CD4-positive, alpha-beta T cell treated with Interferon alpha-2 for 1 hour (primary cell): ENCODE measurements at regions not wholly inside any gene's neighbourhood (a gene's known extent, or its start where the extent isn't known, plus 50 kb on each side); places are given as distances from the start of the nearest gene placed in this dataset.

Source experiments
- DNase-seq, 2 donors: peaks; one replicate each; pipeline ENCODE4 v3.0.0-alpha.2; 2020 to 2022

- DNase-seq: no peak
These were observed 74.6 kb downstream of the FOXD1 start for GRCh38 chr5:73373814-73374510.

DNA sequence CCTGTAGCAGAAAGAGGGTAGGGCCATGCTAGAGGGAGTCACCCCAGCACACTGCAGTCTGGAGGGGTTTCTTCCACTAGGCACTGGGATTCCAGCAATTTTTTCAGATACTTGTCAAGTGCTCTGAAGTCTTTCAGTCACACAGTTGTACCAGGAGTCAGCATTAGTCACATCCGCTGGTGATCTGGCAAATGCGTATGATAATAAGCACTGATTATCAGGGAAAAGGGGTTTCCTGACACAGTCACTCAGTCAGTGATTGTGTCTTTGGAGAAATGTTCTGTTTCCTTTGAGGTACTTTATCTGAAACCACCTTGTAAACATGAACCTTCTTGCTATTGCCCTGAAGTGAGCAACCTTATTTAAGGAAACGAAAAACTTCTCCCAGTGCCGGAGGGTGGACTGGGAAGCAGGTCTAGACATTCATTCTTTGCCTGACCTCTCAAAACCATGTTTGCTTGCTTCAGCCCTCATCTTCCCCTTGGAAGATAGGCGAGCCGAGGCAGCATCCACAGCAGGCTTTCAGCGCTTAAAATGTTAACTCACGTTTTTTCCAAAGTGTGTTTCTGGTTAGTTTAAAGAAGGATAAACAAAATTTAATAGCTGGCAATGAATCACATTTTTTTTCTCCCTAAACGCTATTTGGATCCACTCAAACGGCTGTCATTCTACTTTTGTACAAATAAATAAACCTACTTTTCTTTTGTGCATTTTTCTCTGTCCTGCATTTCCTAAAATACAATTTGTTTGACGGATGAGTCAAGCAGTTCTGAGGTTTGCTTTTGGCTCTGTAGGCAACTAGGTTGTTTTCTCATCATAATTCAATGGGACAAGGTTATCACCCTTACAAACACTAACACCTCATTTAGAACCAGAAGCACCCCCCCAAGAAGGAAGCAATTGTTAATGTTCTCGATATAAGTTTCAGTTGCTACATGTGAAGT, 77.7 kb downstream of the FOXD1 start:
- no peak for DNase-seq

GRCh38 chr5:73370095-73370494, 78.5 kb downstream of the FOXD1 start:
- no peak for DNase-seq

GRCh38 chr5:73369278-73369677, 79.3 kb downstream of the FOXD1 start:
- DNase-seq: no peak

- DNase-seq: no peak
These were observed 80.9 kb downstream of the FOXD1 start for GRCh38 chr5:73367650-73368049.

DNA sequence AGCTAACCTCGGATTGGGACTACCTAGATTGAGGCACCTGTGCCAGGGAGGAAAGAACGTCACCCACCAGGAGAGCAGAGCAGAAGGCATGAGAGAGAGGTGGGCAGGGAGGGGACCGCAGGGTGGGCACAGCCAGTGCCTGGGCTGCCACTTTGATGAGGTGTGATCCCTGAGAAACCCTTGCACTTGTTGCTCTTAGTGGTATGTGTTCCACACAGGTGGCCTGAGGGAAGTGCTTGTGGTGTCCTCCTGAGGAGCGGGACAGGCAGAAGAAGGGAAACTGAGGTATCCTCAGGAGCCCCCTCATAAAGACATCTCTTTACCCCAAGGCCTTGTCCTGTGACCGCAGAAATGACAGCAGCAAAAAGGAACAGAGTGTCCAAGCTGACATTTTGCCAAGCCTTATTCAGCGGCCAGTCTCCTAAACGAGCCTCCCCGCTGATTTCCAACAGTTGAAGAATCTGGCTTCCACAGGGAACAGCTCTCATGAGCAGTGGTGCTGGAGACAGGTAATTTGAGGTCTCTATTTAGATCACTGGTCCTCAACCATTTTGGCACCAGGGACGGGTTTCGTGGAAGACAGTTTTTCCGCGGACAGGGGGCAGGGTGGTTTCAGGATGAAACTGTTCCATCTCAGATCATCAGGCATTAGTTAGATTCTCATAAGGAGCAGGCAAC, 82.4 kb downstream of the FOXD1 start:
- DNase-seq: no peak

GRCh38 chr5:73365301-73365853, 83.2 kb downstream of the FOXD1 start:
- no peak for DNase-seq

- DNase-seq: no peak
These were observed 84.5 kb downstream of the FOXD1 start for GRCh38 chr5:73363911-73364730.

DNA sequence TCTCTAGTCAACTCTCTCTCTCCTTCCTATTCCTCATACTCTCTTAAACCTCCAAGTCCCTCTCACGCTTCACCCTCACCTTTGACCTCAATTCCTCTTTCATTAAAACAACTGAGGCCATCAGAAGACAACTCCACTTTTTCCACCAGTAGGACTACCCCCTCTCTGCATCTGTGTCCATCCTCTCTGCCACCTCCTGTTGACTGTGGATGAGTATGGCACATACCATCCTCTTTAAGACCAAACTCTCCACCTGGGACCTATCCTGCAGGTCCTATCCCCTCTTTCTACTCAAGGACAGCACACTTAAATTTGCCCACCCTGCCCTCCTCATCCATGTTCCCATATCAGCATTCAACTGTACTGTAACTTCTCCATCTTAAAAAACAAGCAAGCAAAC, 89.2 kb downstream of the FOXD1 start:
- DNase-seq: no peak

GRCh38 chr5:73358366-73358765, 90.2 kb downstream of the FOXD1 start:
- no peak for DNase-seq

DNA sequence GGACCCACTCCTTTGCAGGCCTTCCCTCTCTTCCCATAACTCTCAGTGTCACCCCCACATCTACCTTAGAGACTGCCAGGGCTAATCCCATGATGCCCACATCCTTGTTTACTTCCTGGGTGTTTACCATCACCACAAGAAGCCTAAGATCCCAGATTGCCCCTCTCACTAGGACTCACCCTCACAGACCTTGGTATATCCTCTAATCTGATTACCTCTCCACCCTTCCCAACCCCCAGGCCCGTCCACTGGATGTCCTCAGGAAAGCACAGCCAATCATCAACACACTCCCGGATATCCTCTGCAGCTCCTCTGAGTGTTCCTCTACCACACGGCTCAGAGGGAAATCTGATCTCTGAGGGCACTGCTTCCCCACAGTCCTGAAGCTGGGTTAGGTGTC, 91.0 kb downstream of the FOXD1 start:
- no peak for DNase-seq

DNA sequence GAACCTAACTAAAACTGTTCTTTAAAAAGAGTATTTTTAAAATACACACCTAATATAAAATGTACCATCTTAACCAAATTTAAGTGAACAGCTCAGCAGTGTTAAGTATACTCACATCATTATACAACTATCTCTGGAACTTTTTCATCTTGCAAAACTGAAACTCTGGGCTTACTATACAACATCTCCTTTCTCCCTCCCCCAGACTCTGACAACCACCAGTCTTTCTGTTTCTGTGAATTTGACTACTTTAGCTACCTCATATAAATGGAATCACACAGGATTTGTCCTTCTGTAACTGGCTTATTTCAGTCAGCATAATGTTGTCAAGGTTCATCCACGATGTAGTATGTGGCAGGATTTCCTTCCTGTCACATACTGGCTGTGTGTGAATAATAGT, 93.5 kb downstream of the FOXD1 start:
- DNase-seq: no peak

- no peak for DNase-seq
These were observed 94.2 kb downstream of the FOXD1 start for GRCh38 chr5:73354406-73354805.

- DNase-seq: no peak
These were observed 95.8 kb downstream of the FOXD1 start for GRCh38 chr5:73352649-73353230.

- DNase-seq: no peak
These were observed 96.3 kb downstream of the FOXD1 start for GRCh38 chr5:73352243-73352642.

DNA sequence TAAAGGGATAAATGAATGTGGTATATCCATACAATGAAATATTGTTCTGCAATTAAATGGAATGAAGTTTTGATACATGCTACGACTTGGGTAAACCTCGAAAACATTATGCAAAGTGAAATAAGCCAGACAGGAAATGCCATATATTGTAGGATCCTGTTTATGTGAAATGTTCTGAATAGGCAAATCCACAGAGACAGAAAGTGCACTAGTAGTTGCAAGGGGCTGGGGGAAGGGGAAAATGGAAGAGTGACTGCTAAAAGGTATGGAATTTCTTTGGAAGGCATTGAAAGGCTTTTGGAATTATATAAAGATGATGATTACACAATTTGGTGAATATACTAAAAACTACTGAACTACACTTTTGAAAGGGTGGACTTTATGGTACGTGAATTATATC, 97.0 kb downstream of the FOXD1 start:
- no peak for DNase-seq

- DNase-seq: no peak
These were observed 101.6 kb downstream of the FOXD1 start for GRCh38 chr5:73346878-73347408.

GRCh38 chr5:73344835-73345234, 103.7 kb downstream of the FOXD1 start:
- DNase-seq: no peak

DNA sequence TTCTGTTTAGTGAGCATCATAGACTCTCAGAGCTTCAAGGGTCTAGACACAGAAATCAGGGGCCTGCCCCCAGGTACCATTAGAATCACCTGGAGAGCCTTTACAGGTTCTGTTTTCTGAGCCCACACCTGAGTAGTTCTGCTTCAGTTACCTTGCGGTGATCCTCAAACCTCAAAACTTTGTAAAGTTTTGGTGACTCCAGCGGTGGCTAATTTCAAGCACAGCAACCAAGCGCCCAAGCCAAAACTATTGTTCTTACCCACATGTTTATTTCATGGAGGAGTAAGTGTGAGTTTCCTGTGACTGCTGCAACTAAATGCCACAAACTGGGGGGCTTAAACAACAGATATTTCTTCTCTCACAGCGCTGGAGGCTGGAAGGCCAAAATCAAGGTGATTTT, 108.9 kb downstream of the FOXD1 start:
- no peak for DNase-seq

- DNase-seq: no peak
These were observed 109.5 kb downstream of the FOXD1 start for GRCh38 chr5:73339051-73339575.

DNA sequence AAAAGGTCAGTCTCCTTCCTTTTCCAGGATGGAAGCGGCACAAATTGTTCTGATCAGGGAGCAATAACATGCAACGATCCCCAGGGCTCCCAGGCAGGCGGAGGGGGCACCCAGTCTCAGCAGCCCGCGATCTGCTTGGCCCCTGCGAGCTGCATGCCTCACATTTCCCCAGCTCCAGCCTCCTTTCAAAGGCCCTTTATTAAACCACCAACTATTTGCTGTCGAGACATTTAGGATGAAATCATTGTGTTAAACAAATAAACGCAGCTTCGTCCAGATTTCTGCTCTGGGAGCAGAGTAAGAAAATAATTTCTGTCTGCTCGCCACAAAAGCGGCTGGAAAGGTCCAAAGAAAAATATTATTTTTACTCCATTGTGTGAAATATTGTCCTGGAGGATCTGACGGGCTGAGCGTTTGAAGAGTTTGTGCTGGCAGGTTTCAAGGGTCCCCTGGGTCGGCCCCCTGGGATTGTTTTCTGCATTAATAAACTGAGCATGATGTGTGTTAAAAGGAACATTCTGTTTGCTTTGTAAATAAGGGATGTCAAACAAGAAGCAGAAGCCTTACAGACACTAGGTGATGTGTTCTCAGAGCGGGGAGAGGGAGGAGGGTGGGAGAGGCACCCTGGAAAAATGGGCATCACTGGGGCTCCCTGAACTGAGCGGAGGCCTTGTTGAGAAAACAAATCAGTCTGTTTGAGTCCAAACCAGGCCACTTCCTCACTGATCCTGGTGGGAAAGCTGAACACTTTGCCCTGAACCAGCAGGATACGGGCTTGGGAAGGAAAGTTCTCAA, 110.1 kb downstream of the FOXD1 start:
- no peak for DNase-seq
